ENCODE measurements at regions not wholly inside any gene's neighbourhood (a gene's known extent, or its start where the extent isn't known, plus 50 kb on each side); places are given as distances from the start of the nearest gene placed in this dataset.

DNA sequence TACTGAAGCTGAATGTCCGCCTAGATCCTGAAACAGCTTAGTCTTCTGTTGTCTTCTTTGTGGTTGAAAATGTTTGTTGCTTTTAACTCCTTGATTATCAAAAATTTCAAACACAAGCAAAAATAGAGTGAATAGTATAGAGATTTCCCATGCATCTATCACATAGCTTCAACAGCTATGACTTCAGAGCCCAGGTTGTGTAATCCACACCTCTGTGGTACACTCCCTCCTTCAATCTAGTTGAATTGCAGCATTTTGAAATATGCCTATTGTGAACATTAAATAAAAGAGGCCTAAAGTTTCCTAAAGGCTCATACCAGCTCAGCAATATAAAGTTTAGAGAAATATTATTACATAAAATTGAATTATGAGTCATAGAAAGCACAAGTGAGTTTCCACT lies 204.7 kb upstream of the HDAC9 start:
- Histone ChIP-seq H3K79me2 (ENCODE audit: insufficient read depth, low read length) (no peaks in the 10 kb centered on the region), H3K27me3 (ENCODE audit: insufficient read depth, low read length) (no peaks in the 10 kb centered on the region), H2AFZ (ENCODE audit: low read depth, low read length) (no peak overlapping the region), H3K9ac (ENCODE audit: low read length) (no peak overlapping the region), H3K4me2 (ENCODE audit: low read length) (no peak overlapping the region), H3K4me1 (ENCODE audit: insufficient read depth, low read length) (no peaks in the 10 kb centered on the region), H3K9me3 (ENCODE audit: insufficient read depth, low read depth, low read length) (no peaks in the 10 kb centered on the region), H4K20me1 (ENCODE audit: insufficient read depth, low read length) (no peaks in the 10 kb centered on the region), H3K36me3 (ENCODE audit: insufficient read depth, low read length) (no peaks in the 10 kb centered on the region), H3K27ac (ENCODE audit: low read depth, low read length) (no peak overlapping the region), H3K4me3 (ENCODE audit: insufficient read depth, low read depth, low read length) (no peak overlapping the region)
- Mint-ChIP-seq H3K36me3 (ENCODE audit: low read depth, unreplicated experiment) (no peaks in the 10 kb centered on the region), H3K4me3 (ENCODE audit: unreplicated experiment) (no peak overlapping the region), H3K9me3 (ENCODE audit: unreplicated experiment) (no peaks in the 10 kb centered on the region), H3K27ac (ENCODE audit: unreplicated experiment) (no peak overlapping the region), H3K27me3 (ENCODE audit: low read depth, unreplicated experiment) (no peaks in the 10 kb centered on the region), H3K4me1 (ENCODE audit: low read depth, unreplicated experiment) (no peaks in the 10 kb centered on the region)
- DNase-seq (ENCODE audit: low read depth) (no peak), FAIRE-seq (no peak)
- TF ChIP-seq EZH2 (IDR thresholded peaks at IDR 0.05; ENCODE audit: insufficient read depth, low read length) (no peak), CTCF (IDR thresholded peaks at IDR 0.05; ENCODE audit: insufficient read depth, low read depth, low read length) (no peak)

- Mint-ChIP-seq H3K4me1 (ENCODE audit: low read depth, unreplicated experiment) (no peaks in the 10 kb centered on the region), H3K9me3 (ENCODE audit: unreplicated experiment) (no peaks in the 10 kb centered on the region), H3K36me3 (ENCODE audit: low read depth, unreplicated experiment) (no peaks in the 10 kb centered on the region), H3K27ac (ENCODE audit: unreplicated experiment) (no peak overlapping the region), H3K4me3 (ENCODE audit: unreplicated experiment) (no peak overlapping the region), H3K27me3 (ENCODE audit: low read depth, unreplicated experiment) (no peaks in the 10 kb centered on the region)
- Histone ChIP-seq H3K36me3 (ENCODE audit: insufficient read depth, low read length) (no peaks in the 10 kb centered on the region), H3K4me3 (ENCODE audit: insufficient read depth, low read depth, low read length) (no peak overlapping the region), H3K9ac (ENCODE audit: low read length) (no peak overlapping the region), H3K27ac (ENCODE audit: low read depth, low read length) (no peak overlapping the region), H3K4me1 (ENCODE audit: insufficient read depth, low read length) (no peaks in the 10 kb centered on the region), H3K27me3 (ENCODE audit: insufficient read depth, low read length) (no peaks in the 10 kb centered on the region), H3K9me3 (ENCODE audit: insufficient read depth, low read depth, low read length) (no peaks in the 10 kb centered on the region), H3K79me2 (ENCODE audit: insufficient read depth, low read length) (no peaks in the 10 kb centered on the region), H2AFZ (ENCODE audit: low read depth, low read length) (no peak overlapping the region), H4K20me1 (ENCODE audit: insufficient read depth, low read length) (no peaks in the 10 kb centered on the region), H3K4me2 (ENCODE audit: low read length) (no peak overlapping the region)
- no peak for FAIRE-seq
- DNase-seq (ENCODE audit: low read depth) = no peak
- TF ChIP-seq EZH2 (IDR thresholded peaks at IDR 0.05; ENCODE audit: insufficient read depth, low read length) = no peak
- no peak for TF ChIP-seq CTCF (IDR thresholded peaks at IDR 0.05; ENCODE audit: insufficient read depth, low read depth, low read length)
Observed at GRCh38 chr7:18292584-18292983, 203.0 kb upstream of the HDAC9 start.

DNA sequence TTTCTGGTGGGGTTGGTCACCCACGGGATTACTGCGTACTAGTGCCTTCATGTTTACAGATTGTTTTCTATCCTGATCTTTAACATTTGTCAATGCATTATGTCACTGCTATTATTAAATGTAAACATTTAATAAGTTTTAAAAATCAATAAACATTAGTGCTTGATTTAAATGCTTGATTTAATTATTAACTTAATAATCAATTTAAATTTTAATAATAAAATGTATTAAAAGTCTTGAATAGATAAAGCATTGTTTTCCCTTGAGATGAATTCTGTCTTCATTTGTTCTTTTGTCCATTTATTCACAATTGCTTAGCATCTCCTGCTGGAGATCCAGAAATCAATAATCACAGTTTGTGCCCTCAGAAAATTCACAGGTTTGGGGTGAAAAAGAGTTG lies 201.8 kb upstream of the HDAC9 start:
- no peak for DNase-seq (ENCODE audit: low read depth)
- Histone ChIP-seq H3K9ac (ENCODE audit: low read length) (no peak overlapping the region), H3K9me3 (ENCODE audit: insufficient read depth, low read depth, low read length) (no peaks in the 10 kb centered on the region), H3K27ac (ENCODE audit: low read depth, low read length) (no peak overlapping the region), H4K20me1 (ENCODE audit: insufficient read depth, low read length) (no peaks in the 10 kb centered on the region), H3K27me3 (ENCODE audit: insufficient read depth, low read length) (no peaks in the 10 kb centered on the region), H3K36me3 (ENCODE audit: insufficient read depth, low read length) (no peaks in the 10 kb centered on the region), H3K4me1 (ENCODE audit: insufficient read depth, low read length) (no peaks in the 10 kb centered on the region), H3K4me3 (ENCODE audit: insufficient read depth, low read depth, low read length) (no peak overlapping the region), H2AFZ (ENCODE audit: low read depth, low read length) (no peak overlapping the region), H3K79me2 (ENCODE audit: insufficient read depth, low read length) (no peaks in the 10 kb centered on the region), H3K4me2 (ENCODE audit: low read length) (no peak overlapping the region)
- no peak overlapping the region for H3K27ac Mint-ChIP-seq (ENCODE audit: unreplicated experiment)
- TF ChIP-seq CTCF (IDR thresholded peaks at IDR 0.05; ENCODE audit: insufficient read depth, low read depth, low read length) (no peak), EZH2 (IDR thresholded peaks at IDR 0.05; ENCODE audit: insufficient read depth, low read length) (no peak)
- no peaks in the 10 kb centered on the region for H3K4me1 Mint-ChIP-seq (ENCODE audit: low read depth, unreplicated experiment)
- no peak for FAIRE-seq
- no peaks in the 10 kb centered on the region for H3K9me3 Mint-ChIP-seq (ENCODE audit: unreplicated experiment)
- no peak overlapping the region for H3K4me3 Mint-ChIP-seq (ENCODE audit: unreplicated experiment)
- no peaks in the 10 kb centered on the region for H3K36me3 Mint-ChIP-seq (ENCODE audit: low read depth, unreplicated experiment)
- no peaks in the 10 kb centered on the region for H3K27me3 Mint-ChIP-seq (ENCODE audit: low read depth, unreplicated experiment)

All from astrocyte (in vitro differentiated cells and primary cell).